NB4 (cell line): ENCODE measurements at regions not wholly inside any gene's neighbourhood (a gene's known extent, or its start where the extent isn't known, plus 50 kb on each side); places are given as distances from the start of the nearest gene placed in this dataset.
"Not testable (repeated sequence)": the region's sequence is repeated elsewhere in the genome, so short reads cannot be mapped to it uniquely, and the experiment has no call there.

Experiments used
- DNase-seq: peaks from one replicate; pipeline ENCODE4 v3.0.0; 2010; ENCODE audit warnings: low read depth
- H3K4me3 ChIP-seq: one replicate; pipeline ENCODE4 v1.5.1; 2011; ENCODE audit warnings: mild to moderate bottlenecking, low read depth, low read length, moderate library complexity
- CTCF ChIP-seq: IDR thresholded peaks from one replicate; pipeline ENCODE4 v1.5.1; 2012; ENCODE audit warnings: low read depth, low read length
- MYC ChIP-seq: IDR thresholded peaks from 2 replicates; pipeline ENCODE4 v1.6.1; 2011; ENCODE audit warnings: low read depth, low read length
- POLR2A ChIP-seq: IDR thresholded peaks from 2 replicates; pipeline ENCODE4 v1.6.1; 2011; ENCODE audit warnings: mild to moderate bottlenecking; ENCODE audit not compliant: insufficient read length; ENCODE audit errors: extremely low read depth
- TF ChIP-seq, protein P1 (sequence below): IDR thresholded peaks from 2 replicates; pipeline ENCODE4 v1.6.1; 2011; ENCODE audit warnings: low read depth, low read length

DNA sequence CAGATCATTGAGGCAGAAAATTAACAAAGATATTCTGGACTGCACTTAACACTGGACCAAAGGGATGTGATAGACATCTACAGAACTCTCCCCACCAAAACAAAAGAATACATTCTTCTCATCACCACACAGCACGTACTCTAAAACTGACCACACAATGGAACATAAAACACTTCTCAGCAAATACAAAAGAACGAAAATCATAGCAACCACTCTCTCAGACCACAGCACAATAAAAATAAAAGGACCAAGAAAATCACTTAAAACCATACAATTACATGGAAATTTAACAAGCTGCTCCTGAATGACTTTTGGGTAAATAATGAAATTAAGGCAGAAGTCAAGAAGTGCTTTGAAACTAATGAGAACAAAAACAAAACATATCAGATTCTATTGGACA, 254.0 kb upstream of the STXBP6 start:
- TF ChIP-seq, protein P1, sequence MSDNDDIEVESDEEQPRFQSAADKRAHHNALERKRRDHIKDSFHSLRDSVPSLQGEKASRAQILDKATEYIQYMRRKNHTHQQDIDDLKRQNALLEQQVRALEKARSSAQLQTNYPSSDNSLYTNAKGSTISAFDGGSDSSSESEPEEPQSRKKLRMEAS: no peak
- no peak for TF ChIP-seq MYC
- no peak for TF ChIP-seq POLR2A
- TF ChIP-seq CTCF: no peak
- DNase-seq: no peak
- H3K4me3 ChIP-seq: no peak overlapping the region

- H3K4me3 ChIP-seq: no peak overlapping the region
- no peak for DNase-seq
- TF ChIP-seq CTCF (no peak), MYC (no peak), POLR2A (no peak)
- TF ChIP-seq, protein P1: no peak
These were observed 248.3 kb upstream of the STXBP6 start for GRCh38 chr14:25298238-25298637.

DNA sequence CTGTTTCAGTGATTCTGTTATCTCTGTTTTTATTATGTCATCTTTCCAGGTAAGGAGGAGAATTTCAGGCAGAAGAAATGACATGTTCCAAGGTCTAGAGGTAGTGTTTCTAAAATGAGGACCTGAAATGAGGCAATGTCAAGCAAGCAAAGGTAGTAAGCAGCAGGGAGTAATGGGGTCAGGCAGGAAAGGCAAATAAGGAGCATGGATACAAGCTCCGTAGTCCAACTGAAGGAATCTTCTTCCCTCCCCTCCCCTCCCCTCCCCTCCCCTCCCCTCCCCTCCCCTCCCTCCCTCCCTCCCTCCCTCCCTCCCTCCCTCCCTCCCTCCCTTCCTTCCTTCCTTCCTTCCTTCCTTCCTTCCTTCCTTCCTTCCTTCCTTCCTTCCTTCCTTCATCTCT, 240.2 kb upstream of the STXBP6 start:
- H3K4me3 ChIP-seq, DNase-seq: not testable (repeated sequence)

- no peak for DNase-seq
- H3K4me3 ChIP-seq: no peak overlapping the region
- TF ChIP-seq, protein P1: no peak
- no peak for TF ChIP-seq POLR2A
- no peak for TF ChIP-seq MYC
- TF ChIP-seq CTCF: no peak
These were observed 224.6 kb upstream of the STXBP6 start for GRCh38 chr14:25274529-25274928.

DNA sequence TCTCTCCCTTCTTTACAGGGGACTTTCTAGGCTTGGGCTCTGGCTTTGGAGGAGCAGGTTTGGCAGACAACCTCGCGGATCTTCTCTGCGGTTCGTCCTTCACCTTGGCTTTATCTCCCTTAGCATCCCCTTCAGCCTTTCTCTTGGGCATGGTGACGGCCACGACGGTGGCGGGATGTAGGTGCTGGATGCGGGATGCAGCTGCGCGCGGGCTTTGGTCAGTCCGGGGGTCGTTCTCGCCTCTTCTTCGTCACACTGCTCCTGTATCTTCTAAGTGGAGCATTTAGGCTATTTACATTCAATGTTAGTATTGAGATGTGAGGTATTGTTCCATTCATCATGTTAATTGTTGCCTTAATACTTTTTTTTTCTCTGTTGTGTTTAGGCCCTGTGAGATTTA, 217.2 kb upstream of the STXBP6 start:
- TF ChIP-seq CTCF (no peak), POLR2A (no peak), MYC (no peak)
- TF ChIP-seq, protein P1: no peak

GRCh38 chr14:25259470-25259869, 209.5 kb upstream of the STXBP6 start:
- H3K4me3 ChIP-seq: no peak overlapping the region
- DNase-seq: peak; percentile 3
- TF ChIP-seq CTCF (no peak), POLR2A (no peak), MYC (no peak)
- TF ChIP-seq, protein P1: no peak

More for the DNA sequence above, 217.2 kb upstream of the STXBP6 start:
- H3K4me3 ChIP-seq: no peak overlapping the region
- no peak for DNase-seq
